ENCODE measurements at regions not wholly inside any gene's neighbourhood (a gene's known extent, or its start where the extent isn't known, plus 50 kb on each side); places are given as distances from the start of the nearest gene placed in this dataset.

DNA sequence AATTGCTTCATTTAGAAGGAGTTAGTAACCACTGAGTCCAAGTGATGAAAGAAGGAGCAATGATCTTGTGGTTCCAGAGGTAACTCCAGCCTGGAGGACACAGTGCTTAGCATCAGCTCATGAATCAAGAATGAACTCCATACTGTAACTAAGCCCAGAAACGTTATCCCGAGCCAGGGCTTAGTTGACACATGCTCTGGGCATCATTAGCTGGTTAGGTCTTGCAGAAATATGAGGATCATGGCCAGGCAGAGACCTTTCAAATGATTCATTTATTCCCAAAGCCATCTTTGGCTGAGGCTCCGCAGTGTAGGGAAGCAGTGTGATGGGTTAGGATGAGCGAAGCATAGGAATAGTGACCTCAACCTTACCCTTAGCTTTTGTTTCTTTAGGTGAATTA is 277.4 kb downstream of the FAM76B start:
- peak; percentile 45 for DNase-seq

GRCh38 chr11:95508219-95508890 is 277.4 kb upstream of the SESN3 start:
- peak; percentile 72 for DNase-seq

DNA sequence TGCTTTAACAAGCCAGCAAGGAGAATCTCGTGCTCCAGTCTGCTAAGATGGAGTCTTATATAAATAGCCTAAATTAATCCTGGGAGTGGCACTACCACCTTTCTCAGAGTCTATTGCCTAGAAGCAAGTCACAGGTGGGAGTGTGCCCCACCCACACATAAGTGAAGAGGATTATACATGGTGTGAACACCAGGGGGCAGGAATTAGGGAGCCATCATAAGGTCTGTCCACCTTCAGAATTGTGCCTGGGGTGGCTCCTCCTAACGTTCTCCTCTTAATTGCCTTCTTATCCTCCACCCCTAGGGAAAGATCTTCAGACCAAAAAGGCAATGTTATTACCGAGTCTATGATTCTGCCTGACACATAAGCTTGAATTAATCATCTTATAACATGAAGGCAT is 276.8 kb upstream of the SESN3 start:
- no peak for DNase-seq

GRCh38 chr11:95506777-95507176 is 275.8 kb upstream of the SESN3 start:
- DNase-seq: no peak

DNA sequence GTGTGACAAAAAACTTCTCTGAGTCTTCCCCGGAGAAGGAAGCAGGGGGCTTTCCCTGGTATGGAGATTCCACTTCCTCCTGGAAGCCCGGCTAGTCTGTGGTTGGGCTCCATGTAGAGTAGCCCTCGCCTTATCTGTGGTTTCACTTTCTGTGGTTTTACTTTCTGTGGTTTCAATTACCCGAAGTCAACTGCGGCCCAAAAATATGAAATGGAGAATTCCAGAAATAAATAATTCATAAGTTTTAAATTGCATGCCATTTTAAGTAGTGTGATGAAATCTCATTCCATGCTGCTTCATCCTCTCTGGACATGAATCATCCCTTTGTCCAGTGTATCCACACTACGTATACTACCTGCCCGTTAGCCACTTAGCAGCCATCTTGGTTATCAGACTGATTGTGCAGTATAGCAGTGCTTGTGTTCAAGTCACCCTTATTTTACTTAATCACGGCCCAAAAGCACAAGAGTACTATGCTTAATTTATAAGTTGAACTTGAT is 275.0 kb upstream of the SESN3 start:
- no peak for DNase-seq

DNA sequence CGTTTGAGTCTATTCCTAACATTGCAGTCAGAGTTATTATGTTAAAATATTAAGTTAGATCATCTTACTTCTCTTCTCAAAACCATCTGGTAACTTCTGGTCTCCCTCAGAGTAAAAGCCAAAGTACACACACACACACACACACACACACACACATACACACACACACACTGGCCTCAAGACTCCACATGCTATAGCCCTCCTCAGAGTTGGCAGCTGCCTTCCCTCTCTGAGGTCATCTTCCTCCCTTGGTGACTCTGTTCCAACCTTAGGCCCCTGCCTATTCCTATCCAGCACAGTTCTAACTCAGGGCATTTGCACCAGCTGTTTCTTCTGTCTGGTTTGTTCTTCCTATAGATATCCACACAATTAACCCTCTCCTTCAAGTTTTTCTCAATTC is 272.0 kb upstream of the SESN3 start:
- DNase-seq: peak; percentile 29

DNA sequence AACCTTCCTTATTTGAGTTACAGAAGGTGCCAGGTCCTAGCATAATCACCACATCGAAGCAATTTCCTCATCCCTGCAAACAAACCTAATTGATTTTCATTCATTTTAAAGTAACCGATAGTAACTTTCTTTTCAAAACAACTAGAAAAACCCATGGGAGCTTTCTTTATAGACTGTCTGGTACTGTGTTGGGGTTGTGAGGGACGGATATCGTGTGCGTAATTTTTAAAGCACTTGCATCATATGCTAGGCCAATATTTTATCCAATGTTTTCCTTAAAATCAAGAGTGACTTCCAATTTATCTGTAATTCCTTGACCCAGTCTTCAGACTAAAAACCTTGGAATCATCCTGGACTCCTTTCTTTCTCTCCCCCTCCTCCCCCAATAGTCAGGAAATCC is 271.5 kb upstream of the SESN3 start:
- no peak for DNase-seq

GRCh38 chr11:95501761-95502266 is 270.8 kb upstream of the SESN3 start:
- DNase-seq: peak; percentile 27

DNA sequence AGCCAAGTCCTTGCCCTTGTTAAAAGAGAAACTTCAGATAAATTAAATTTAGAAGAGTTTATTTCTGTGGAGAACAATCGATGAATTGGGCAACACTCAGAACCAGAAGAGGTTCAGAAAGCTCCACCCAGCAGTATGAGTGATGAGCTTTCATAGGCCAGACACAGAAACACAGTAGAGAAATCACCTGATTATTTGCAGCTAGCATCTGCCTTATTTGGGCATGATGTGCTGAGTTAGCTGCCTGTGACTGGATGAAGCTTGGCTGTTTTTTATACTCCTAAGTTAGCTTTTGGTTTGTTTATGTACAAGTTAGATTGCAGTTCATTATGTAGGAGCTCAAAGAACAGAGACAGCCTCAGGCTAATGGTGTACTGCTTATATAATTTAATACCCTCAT is 269.5 kb upstream of the SESN3 start:
- no peak for DNase-seq

DNA sequence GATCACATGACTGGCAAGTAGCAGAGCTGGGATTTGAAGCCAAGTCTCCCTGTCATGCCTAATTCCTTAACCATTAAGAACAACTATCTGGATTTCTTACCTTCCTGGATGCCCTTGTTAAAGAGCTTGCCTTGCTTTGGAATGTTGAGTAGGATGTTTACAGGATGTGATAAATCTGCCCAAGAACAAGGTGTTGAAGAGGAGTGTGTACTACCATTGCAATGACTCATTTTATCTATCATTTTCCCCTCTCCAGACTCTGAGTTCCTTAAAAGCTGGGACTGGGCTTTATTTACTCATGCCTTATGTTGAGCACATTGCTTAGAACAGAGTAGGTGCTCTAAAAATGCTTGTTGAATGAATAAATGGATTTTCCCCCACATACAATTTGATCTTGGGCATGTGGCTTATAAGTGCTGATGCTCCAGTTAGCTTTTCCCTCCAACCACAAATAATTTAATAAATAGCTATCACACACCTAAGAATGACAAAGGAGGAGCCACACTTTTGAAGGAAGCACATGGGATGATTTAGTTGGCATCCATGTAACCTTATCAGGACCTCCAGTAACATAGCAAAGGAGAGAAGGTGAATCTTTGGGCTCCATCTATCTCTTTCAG is 268.6 kb upstream of the SESN3 start:
- no peak for DNase-seq

DNA sequence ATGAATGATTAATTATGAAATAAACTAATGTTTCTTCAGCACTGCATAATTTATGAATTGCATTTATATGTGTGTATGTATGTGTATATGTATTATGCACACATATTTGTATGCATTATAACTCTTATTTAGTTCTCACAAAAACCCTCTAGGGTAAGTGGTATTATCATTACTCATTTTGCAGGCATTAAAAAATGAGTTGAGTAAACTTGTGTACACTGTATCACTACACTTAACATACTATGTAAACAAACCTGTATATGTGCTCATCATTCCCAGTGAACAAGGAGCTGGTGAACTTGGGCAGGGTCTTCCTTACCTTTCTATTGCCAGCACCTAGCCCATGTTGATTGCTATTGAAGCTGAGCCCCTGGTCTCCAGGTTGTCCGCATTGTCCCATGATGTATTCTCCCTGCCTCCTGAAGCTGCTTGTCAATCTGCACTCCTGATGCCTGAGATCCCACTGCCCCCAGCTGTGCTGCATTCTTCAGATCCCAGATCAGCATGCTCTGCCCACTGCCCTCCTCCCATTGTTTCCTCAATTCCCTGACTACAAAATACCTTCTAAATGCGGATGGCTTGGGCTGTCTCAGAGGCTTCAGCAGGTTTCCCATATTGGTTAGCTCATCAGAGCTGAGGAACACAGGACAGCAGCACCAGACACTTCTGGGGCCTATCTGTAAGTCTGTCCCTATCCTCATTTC is 267.9 kb upstream of the SESN3 start:
- DNase-seq: no peak

- DNase-seq: no peak
Measured at GRCh38 chr11:95496901-95497300, 265.9 kb upstream of the SESN3 start.

DNA sequence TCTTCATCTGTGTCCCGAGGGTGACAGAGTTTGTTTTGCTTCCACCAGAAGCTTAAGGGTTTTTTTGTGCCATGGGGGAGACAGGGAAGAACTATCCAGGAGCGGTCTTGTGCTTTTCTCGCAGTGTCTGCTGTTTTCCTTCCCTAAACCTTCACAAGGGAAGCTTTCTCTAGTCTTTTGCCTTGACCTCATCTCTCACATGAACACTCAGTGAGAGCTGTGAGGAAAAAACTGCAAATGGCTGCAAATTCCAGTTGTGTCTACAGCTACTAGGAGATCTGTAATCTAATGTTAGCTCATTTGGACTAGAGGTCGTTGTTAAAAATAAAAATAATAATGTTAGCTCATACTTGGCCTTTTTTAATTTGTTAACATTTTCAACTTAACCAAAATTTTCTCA is 264.7 kb upstream of the SESN3 start:
- no peak for DNase-seq

GRCh38 chr11:95494856-95495255 is 263.9 kb upstream of the SESN3 start:
- DNase-seq: no peak

- no peak for DNase-seq
Measured at GRCh38 chr11:95494167-95494566, 263.2 kb upstream of the SESN3 start.

DNA sequence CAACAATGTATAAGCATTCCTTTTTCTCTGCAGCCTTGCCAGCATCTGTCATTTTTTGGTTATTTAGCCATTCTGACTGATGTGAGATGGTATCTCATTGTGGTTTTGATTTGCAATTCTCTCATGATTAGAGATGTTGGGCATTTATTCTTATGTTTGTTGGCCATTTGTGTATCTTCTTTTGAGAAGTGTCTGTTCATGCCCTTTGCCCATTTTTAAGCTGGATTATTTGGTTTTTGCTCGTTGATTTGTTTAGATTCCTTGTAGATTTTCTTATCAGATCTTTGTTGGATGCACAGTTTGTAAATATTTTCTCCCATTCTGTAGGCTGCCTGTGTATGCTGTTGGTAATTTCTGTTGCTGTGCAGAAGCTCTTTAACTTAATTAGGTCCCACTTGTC is 259.6 kb upstream of the SESN3 start:
- DNase-seq: no peak

DNA sequence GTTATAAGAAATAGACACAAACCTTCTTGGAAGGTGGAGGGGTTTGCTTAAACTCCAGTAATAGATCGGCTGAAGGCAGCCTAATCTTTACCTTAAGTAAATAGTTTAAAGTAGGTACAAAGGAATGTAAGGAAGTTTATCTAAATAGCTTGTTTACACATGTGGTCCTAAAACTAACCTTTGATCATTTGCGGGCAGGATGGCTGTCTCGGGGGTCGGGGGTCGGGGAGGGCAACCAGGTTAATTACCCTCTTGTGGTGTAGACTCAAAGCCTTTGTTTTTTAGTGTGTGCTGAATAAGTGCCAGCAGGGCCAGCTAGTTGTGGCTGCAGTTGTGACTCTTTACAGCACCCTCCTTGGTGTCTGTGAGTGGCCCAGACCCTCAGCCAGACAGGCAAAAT is 256.9 kb upstream of the SESN3 start:
- DNase-seq: no peak

DNA sequence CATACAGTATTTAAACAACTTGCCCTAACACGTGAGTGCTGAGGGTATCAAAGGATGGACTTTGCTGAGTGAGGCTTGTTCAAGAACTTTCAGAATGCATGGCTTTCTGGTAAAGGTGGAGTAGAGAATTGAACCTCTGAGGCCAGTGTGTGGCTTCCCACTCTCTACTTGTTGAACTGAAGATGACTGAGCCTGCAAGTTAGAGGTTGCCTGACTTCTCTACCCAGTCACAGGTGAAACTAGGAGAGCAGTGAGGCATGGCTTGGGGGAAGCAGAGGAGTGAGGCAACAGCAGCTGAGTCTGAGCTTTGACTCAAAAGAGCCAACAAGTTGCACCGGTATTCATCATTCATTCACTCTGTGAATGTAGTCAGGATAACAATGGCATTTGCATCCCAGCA is 256.4 kb upstream of the SESN3 start:
- no peak for DNase-seq

GRCh38 chr11:95486979-95487378 is 256.0 kb upstream of the SESN3 start:
- DNase-seq: no peak

- peak; percentile 40 for DNase-seq
Measured at GRCh38 chr11:95486466-95486865, 255.5 kb upstream of the SESN3 start.

- peak; percentile 38 for DNase-seq
Measured at GRCh38 chr11:95485115-95485900, 254.3 kb upstream of the SESN3 start.

DNA sequence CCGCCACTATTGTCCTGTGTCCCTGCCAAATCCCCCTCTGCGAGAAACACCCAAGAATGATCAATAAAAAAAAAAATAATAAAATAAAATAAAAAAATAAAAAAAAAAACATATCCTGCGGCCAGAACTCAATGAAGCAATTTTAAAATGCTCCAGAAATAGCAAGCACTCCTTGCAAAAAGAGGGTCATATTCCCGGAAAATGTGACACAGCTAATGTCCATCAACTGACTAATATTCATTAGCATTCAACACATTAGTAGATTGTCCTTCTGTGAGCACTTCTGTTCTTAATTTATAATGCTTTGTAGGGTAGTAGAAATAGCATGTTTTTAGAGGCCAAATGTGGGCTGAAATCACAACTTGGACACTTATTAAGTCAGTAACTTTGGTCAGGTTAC is 252.3 kb upstream of the SESN3 start:
- no peak for DNase-seq

GRCh38 chr11:95478003-95478402 is 247.0 kb upstream of the SESN3 start:
- no peak for DNase-seq

Data from tongue (tissue), 1 donor.